ENCODE measurements at regions not wholly inside any gene's neighbourhood (a gene's known extent, or its start where the extent isn't known, plus 50 kb on each side); places are given as distances from the start of the nearest gene placed in this dataset.

- H3K9me3 ChIP-seq (ENCODE audit: control insufficient read depth, low read length) = no peaks in the 10 kb centered on the region
- H3K4me1 ChIP-seq (ENCODE audit: control insufficient read depth, insufficient read depth, low read length) = no peaks in the 10 kb centered on the region
- ATAC-seq = no peak
- no peak overlapping the region for H3K4me3 ChIP-seq (ENCODE audit: low read length)
- H3K27ac ChIP-seq (ENCODE audit: low read length) = no peak overlapping the region
- DNase-seq = no peak
- intact Hi-C loops (cut with DNase I) = no loop called here
- H3K27me3 ChIP-seq (ENCODE audit: control insufficient read depth, insufficient read depth) = no peaks in the 10 kb centered on the region
- 90% methylated on average over 1 of the region's 1 CpG for WGBS
These were observed 151.2 kb upstream of the MYO16 start for GRCh38 chr13:108478179-108478578.

- no peaks in the 10 kb centered on the region for H3K4me1 ChIP-seq (ENCODE audit: control insufficient read depth, insufficient read depth, low read length)
- intact Hi-C loops (cut with DNase I) = no loop called here
- WGBS = 32% methylated on average over 1 of the region's 1 CpG
- ATAC-seq (no peak), DNase-seq (no peak)
- peaks cover 2% of the 10 kb centered on the region for H3K9me3 ChIP-seq (ENCODE audit: control insufficient read depth, low read length)
- H3K27me3 ChIP-seq (ENCODE audit: control insufficient read depth, insufficient read depth) = no peaks in the 10 kb centered on the region
- H3K4me3 ChIP-seq (ENCODE audit: low read length) = no peak overlapping the region
- H3K27ac ChIP-seq (ENCODE audit: low read length) = no peak overlapping the region
These were observed 145.4 kb upstream of the MYO16 start for GRCh38 chr13:108483981-108484380.

GRCh38 chr13:108486096-108486495 lies 143.3 kb upstream of the MYO16 start:
- intact Hi-C loops (cut with DNase I) = no loop called here

GRCh38 chr13:108494991-108495645 lies 134.3 kb upstream of the MYO16 start:
- WGBS = 1% methylated on average over 40 of the region's 40 CpGs
- DNase-seq (no peak), ATAC-seq (peak in 1 of 2 donors; percentile 14)
- no peaks in the 10 kb centered on the region for H3K4me1 ChIP-seq (ENCODE audit: control insufficient read depth, insufficient read depth, low read length)
- peak overlapping the region; percentile 48 for H3K4me3 ChIP-seq (ENCODE audit: low read length)
- no peak overlapping the region for H3K27ac ChIP-seq (ENCODE audit: low read length)
- intact Hi-C loops (cut with DNase I) = no loop called here
- no peaks in the 10 kb centered on the region for H3K9me3 ChIP-seq (ENCODE audit: control insufficient read depth, low read length)
- no peaks in the 10 kb centered on the region for H3K27me3 ChIP-seq (ENCODE audit: control insufficient read depth, insufficient read depth)

More at GRCh38 chr13:108486096-108486495, 143.3 kb upstream of the MYO16 start:
- Histone ChIP-seq H3K9me3 (ENCODE audit: control insufficient read depth, low read length) (peaks cover 2% of the 10 kb centered on the region), H3K4me1 (ENCODE audit: control insufficient read depth, insufficient read depth, low read length) (no peaks in the 10 kb centered on the region), H3K27me3 (ENCODE audit: control insufficient read depth, insufficient read depth) (no peaks in the 10 kb centered on the region), H3K4me3 (ENCODE audit: low read length) (no peak overlapping the region), H3K27ac (ENCODE audit: low read length) (no peak overlapping the region)
- DNase-seq (no peak), ATAC-seq (no peak)

GRCh38 chr13:108495646-108496361 lies 133.6 kb upstream of the MYO16 start:
- Histone ChIP-seq H3K27ac (ENCODE audit: low read length) (no peak overlapping the region), H3K9me3 (ENCODE audit: control insufficient read depth, low read length) (no peaks in the 10 kb centered on the region), H3K4me1 (ENCODE audit: control insufficient read depth, insufficient read depth, low read length) (no peaks in the 10 kb centered on the region), H3K27me3 (ENCODE audit: control insufficient read depth, insufficient read depth) (no peaks in the 10 kb centered on the region), H3K4me3 (ENCODE audit: low read length) (peak overlapping the region; percentile 48)
- ATAC-seq (peak in 1 of 2 donors; percentile 26), DNase-seq (no peak)
- intact Hi-C loops (cut with DNase I) = no loop called here
- under 1% methylated on average over 90 of the region's 90 CpGs for WGBS

GRCh38 chr13:108496362-108497210 lies 132.8 kb upstream of the MYO16 start:
- Histone ChIP-seq H3K9me3 (ENCODE audit: control insufficient read depth, low read length) (no peaks in the 10 kb centered on the region), H3K27ac (ENCODE audit: low read length) (no peak overlapping the region), H3K27me3 (ENCODE audit: control insufficient read depth, insufficient read depth) (no peaks in the 10 kb centered on the region), H3K4me1 (ENCODE audit: control insufficient read depth, insufficient read depth, low read length) (no peaks in the 10 kb centered on the region), H3K4me3 (ENCODE audit: low read length) (peak overlapping the region; percentile 48)
- 4% methylated on average over 30 of the region's 30 CpGs for WGBS
- intact Hi-C loops (cut with DNase I) = no loop called here
- ATAC-seq = no peak
- peak in 1 of 3 donors; percentile 41 for DNase-seq

- Histone ChIP-seq H3K4me1 (ENCODE audit: control insufficient read depth, insufficient read depth, low read length) (no peaks in the 10 kb centered on the region), H3K27me3 (ENCODE audit: control insufficient read depth, insufficient read depth) (no peaks in the 10 kb centered on the region), H3K4me3 (ENCODE audit: low read length) (no peak overlapping the region), H3K9me3 (ENCODE audit: control insufficient read depth, low read length) (no peaks in the 10 kb centered on the region), H3K27ac (ENCODE audit: low read length) (no peak overlapping the region)
- no peak for ATAC-seq
- WGBS = 68% methylated on average over 6 of the region's 6 CpGs
- intact Hi-C loops (cut with DNase I) = loop anchor here in 1 of 4 donors (10.0 kb wide), 1 partner anchor 156 kb away; no protein-coding TSS in a partner anchor
- no peak for DNase-seq
These were observed 128.7 kb upstream of the MYO16 start for GRCh38 chr13:108500711-108501110.

GRCh38 chr13:108508263-108508662 lies 121.1 kb upstream of the MYO16 start:
- Histone ChIP-seq H3K27me3 (ENCODE audit: control insufficient read depth, insufficient read depth) (no peaks in the 10 kb centered on the region), H3K27ac (ENCODE audit: low read length) (no peak overlapping the region), H3K9me3 (ENCODE audit: control insufficient read depth, low read length) (no peaks in the 10 kb centered on the region), H3K4me1 (ENCODE audit: control insufficient read depth, insufficient read depth, low read length) (no peaks in the 10 kb centered on the region), H3K4me3 (ENCODE audit: low read length) (no peak overlapping the region)
- no peak for DNase-seq
- no peak for ATAC-seq
- intact Hi-C loops (cut with DNase I) = loop anchor here in 1 of 4 donors (10.0 kb wide), 1 partner anchor 163 kb away; no protein-coding TSS in a partner anchor
- WGBS = 5% methylated on average over 1 of the region's 1 CpG

- DNase-seq (no peak), ATAC-seq (no peak)
- H3K4me3 ChIP-seq (ENCODE audit: low read length) = no peak overlapping the region
- H3K27ac ChIP-seq (ENCODE audit: low read length) = no peak overlapping the region
- no peaks in the 10 kb centered on the region for H3K4me1 ChIP-seq (ENCODE audit: control insufficient read depth, insufficient read depth, low read length)
- 51% methylated on average over 1 of the region's 1 CpG for WGBS
- no peaks in the 10 kb centered on the region for H3K9me3 ChIP-seq (ENCODE audit: control insufficient read depth, low read length)
- H3K27me3 ChIP-seq (ENCODE audit: control insufficient read depth, insufficient read depth) = no peaks in the 10 kb centered on the region
- intact Hi-C loops (cut with DNase I) = no loop called here
These were observed 103.6 kb upstream of the MYO16 start for GRCh38 chr13:108525827-108526226.

GRCh38 chr13:108526286-108526685 lies 103.1 kb upstream of the MYO16 start:
- ATAC-seq (no peak), DNase-seq (no peak)
- Histone ChIP-seq H3K27me3 (ENCODE audit: control insufficient read depth, insufficient read depth) (no peaks in the 10 kb centered on the region), H3K27ac (ENCODE audit: low read length) (no peak overlapping the region), H3K9me3 (ENCODE audit: control insufficient read depth, low read length) (no peaks in the 10 kb centered on the region), H3K4me3 (ENCODE audit: low read length) (no peak overlapping the region), H3K4me1 (ENCODE audit: control insufficient read depth, insufficient read depth, low read length) (no peaks in the 10 kb centered on the region)
- intact Hi-C loops (cut with DNase I) = no loop called here
- 54% methylated on average over 4 of the region's 4 CpGs for WGBS

- DNase-seq (no peak), ATAC-seq (no peak)
- no peaks in the 10 kb centered on the region for H3K27me3 ChIP-seq (ENCODE audit: control insufficient read depth, insufficient read depth)
- whole genome bisulfite sequencing = 37% methylated on average over 1 of the region's 1 CpG
- no peak overlapping the region for H3K27ac ChIP-seq (ENCODE audit: low read length)
- intact Hi-C loops (cut with DNase I) = no loop called here
- no peaks in the 10 kb centered on the region for H3K9me3 ChIP-seq (ENCODE audit: control insufficient read depth, low read length)
- no peak overlapping the region for H3K4me3 ChIP-seq (ENCODE audit: low read length)
- no peaks in the 10 kb centered on the region for H3K4me1 ChIP-seq (ENCODE audit: control insufficient read depth, insufficient read depth, low read length)
These were observed 101.6 kb upstream of the MYO16 start for GRCh38 chr13:108527844-108528243.

Data from right cardiac atrium (tissue), 5 donors.